Activated gamma-delta T cell treated with Interleukin-2 at 50 U/mL for 16 hours (primary cell): ENCODE measurements at regions not wholly inside any gene's neighbourhood (a gene's known extent, or its start where the extent isn't known, plus 50 kb on each side); places are given as distances from the start of the nearest gene placed in this dataset.
A peak's percentile ranks its signal among the peaks of the same experiment; 100 is the strongest.

ENCODE experiments used
- DNase-seq: peaks from one replicate; pipeline ENCODE4 v3.0.0-alpha.2; 2020

DNA sequence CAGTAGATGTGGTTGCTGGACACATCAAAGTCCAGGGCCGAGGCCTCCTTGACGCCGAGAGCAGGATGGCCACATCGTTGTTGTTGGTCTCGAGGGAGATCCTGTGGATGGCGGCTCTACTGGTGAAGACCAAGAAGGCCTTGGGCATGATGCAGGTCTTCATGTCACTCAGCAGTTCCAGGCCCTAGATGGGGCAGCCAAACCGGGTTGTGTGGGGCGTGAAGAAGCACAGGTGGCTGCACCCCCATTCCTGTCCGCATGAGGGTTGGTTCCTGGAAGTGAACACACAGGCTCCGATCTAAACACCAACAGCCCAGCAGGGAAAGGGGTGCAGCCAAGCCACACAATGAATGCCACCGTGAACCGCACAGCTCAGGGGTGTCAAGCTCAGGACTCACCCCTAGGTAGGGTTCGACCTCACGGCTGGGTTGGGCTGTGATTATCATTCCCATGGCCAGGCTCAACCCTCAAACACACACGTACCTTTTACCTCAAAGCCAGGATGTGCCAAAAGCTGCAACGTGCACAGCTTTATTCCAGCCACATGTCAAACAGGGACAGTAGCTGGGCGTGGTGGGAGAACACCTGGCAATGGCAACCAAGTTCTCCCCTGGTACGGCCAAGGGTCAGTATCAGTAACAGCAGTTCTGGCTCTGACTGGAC lies 132.3 kb downstream of the CRYBB2 start:
- DNase-seq, result no peak

DNA sequence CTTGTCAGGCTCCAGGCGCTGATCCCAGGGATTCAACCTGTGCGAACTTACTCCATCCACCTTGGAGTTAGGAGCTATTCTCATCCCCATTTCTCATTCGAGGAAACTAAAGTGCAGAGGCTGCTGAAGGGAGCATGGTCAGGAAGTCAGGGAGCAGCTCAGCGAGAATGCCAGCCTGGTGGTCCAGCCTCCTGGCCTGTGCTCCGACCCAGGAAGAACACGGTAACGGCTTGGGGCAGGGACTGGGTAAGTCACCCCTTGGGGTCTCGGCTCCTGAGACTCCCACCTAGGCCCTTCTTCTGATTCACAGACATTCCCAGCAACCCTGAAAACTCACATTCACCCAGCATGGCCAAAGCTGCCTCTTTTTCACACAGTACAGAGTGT lies 132.8 kb downstream of the CRYBB2 start:
- no peak for DNase-seq

DNA sequence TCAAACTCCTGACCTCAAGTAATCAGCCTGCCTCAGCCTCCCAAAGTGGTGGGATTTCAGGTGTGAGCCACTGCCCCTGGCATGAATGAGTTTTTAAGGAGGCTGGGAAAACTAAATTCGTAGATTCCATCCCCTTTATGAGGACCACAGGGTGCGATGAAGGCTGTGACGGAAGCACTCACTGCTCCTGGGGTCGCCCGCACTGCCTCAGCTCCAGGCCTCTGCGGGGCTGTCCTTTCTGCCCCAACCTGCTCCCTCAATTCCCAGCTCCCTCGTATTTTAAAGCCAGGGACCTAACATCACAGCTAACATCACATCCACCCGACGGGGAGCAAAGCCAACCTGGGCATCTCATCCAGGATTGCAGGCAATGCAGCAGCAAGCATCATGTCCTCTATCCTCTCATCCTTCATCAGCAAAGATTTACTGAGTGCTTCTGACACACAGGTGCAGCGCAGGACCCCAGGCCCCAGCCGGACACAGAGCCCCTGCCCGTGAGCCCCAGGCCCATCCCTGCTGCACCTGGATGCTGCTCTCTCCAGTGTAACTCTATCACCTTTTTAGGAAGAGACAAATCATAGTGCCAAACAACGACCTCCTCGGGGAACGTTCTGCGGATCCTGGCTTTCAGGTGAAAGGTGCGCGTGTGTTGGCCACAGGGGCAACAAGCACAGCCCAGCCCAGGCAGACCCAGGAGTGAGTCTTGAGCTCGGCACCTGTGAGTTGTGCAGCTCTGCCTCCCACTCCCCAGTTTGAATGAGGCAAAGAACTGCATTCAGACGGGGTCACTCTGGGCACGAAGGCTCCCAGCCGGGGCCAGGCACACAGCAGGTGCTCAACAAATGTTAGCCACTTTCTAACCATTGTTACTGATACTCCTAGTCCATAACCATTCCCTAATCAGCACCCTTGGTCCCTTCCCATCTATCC lies 134.3 kb downstream of the CRYBB2 start:
- no peak for DNase-seq

DNA sequence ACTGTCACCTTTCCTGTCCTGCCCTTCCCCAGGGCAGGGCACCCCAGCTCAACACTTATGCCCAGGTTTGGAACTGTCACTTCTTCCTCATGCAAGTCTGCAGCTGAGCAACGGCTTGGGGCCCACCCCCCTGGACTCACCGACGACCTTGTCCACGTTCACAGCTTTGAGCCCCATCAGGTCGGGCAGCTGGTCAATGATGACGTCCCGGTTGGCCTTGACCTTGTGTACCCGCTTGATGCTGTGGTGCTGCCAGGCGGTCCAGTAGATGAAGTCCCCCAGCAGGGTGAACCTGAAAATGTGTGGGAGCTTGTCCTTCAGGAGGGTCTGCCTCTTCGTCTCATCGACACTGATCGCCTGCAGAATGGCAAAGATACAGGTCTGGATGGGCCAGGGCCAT lies 135.0 kb downstream of the CRYBB2 start:
- DNase-seq, result no peak

DNA sequence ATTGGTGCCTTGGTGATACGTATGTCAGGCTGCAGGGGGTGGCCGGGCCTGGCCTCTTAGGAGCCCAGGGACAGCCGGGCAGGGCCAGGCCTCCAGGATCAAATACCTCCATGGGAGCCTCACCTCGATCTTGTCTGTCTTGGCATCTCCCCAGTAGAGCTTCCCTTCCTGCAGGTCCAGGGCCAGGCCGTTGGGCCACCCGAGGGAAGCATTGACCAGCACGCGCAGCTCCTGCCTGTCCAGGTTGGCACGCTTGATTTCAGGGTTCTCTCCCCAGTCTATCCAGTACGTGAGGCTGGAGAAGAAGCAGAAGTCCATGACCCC lies 137.7 kb downstream of the CRYBB2 start:
- DNase-seq, result no peak

DNA sequence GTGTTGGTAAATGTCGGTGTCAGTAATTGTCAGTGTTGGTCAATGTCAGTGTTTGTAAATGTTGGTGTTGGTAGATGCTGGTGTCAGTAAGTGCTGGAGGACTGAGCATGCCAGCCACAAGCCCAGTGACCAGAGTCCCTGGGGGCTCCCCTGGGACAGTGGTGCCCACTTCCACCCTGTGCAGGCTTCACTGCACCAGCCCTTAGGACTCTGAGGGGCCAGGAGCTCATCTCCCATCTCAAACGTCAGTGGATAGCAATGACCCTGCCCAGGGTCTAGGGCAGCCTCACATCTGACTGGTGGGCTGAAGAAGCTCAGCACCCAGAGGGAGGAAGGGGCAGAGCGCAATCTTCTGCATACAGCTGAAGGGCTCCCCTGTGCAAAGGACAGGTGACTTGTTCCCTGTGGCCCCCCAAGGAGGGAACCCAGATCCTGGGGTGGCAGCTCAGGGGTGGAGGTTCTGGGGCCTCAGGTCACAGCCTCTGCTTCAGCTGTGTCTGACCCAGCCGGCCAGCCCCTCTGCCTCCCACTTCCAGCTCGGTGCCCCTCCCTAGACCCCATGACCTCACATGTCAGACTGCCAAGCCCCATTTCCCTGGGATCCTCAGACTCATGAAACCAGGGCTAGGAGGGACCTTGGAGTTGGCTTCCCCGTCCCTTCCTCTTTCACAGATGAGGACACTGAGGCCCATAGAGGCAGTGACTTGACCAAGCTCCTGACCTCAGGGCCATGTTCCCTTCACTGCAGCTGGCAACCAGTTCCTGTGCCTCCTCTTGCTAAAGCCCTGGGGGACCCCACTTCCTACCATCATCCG lies 138.4 kb downstream of the CRYBB2 start:
- DNase-seq, result no peak

DNA sequence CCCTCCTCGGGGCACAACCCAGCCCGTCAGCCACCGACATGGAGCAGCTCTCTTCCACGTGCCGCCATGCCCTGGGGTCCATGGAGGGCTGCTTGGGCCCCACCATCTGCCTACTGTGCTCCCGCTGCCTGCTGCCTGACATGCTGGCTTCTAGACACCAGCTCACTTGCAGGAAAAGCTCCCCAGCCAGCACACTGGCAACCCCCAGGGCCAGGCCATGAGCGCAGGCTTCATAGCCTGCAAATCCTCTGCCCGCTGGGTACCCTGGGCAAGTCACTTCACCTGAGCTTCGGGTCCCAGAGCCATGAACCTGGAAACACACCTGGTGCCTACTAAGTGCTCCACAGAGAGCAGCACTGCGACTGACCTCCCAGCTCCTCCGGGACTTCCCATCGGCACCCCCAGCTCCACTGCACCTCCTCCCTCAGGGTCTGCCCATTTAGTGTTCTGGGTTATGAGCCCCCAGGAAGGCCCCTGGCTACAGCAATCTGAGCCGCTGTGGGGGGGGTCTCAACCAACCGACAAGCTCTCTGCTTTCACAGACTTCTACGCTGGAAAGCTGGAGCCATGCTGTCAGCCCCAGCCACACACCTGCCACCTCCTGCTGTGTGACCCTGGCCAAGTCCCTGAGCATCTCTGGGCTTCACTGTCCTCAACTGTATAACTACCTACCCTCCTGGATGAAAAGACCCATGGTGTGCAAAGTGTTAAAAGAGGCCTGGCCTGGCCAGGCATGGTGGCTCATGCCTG lies 139.2 kb downstream of the CRYBB2 start:
- DNase-seq, result no peak

DNA sequence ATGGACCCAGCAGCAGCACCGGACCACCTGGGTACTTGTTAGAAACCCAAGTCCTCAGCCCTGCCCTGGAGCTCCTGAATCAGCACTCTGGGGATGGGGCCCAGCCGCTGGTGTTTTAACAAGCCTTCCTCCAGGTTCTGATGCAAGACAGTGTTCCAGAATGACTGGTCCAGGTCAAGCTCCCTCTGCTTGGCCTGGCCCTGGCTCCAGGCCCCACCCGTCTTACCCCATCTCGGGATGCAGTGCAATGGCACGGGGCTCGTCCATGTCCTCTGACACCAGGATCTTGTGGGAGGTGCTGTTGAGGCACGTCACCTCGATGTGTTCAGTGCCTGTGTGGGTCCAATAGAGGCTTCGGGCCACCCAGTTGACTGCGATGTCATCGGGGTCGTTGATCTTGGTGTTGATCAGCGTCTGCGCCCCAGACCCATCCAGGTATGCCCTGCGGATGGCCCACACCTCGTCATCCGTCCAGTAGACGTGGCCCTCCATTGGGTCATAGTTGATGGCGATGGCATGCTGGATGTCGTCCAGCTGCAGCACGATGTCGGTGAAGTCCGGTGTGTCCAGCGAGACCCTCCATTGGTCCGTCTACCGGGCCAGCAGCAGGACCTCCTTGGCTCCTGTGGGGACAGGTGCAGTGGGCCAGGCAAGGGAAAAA lies 140.3 kb downstream of the CRYBB2 start:
- DNase-seq, result no peak

DNA sequence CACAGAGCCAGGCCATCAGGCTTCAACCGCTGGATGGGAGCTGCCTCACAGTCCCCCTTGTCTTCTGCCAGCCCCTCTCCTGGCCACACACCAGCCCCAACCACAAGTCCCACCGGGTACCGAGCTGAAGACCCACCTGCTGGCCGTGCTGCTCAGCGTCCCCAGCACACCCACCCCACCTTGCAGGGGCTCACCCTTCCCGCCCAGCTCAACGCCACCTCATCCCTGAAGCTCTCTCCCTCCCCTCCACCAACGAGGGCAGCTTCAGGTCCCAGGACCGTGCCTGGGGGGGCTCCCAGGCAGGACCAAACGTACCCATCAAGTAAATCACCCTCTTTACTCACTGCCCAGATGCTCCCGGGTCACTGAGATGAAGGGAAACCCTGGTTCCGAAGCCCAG lies 141.0 kb downstream of the CRYBB2 start:
- DNase-seq, result no peak

DNA sequence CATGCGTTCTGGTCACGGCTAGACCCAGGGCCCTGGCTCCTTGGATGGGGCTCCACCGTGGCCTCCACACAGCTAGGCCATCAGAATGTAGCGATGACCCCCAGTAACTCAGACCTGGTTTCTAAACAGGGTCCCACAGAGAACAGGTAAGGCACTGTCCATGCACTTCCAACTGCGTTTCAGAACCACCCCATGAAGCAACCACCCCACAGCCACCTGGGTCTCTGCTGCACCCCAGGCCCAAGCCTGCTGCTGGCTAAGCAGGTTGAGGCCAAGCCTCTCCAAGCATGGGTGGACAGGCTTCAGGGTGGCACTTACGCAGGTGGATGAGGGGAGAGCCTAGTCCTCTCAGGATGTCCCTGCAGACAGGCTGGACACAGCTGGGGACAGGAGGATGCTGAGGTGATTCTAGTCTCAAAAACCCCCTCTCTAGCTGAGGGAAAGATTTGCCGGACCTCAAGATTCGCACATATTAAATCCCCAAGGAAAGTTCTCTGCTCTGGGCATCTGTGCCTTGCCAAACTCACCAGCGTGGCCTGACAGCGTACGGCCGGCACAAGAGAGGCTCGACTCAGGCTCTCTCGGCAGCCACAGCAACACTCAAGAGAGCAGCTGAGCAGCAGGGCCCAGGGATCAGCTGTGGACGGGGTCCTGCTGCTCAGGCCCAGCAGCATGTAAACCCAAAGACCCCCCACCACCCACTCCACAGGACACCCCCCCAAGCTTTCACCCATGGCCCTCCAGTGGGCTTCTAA lies 141.6 kb downstream of the CRYBB2 start:
- DNase-seq, result no peak

DNA sequence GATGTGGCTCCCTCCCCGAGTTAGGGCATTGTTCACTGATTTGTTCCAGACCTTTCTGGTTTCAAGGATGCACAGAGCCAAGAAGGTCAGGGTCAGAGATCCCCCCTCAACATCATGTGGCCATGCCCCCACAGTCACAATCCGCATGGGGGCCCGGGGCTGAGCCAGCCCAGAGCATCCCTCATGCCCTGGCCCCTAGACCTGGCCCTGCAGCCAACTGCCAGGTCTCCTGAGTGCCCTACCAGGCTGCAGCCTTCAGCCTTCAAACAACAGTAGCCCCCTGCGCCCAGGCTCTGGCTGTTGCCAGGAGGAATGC lies 142.4 kb downstream of the CRYBB2 start:
- DNase-seq, result no peak

DNA sequence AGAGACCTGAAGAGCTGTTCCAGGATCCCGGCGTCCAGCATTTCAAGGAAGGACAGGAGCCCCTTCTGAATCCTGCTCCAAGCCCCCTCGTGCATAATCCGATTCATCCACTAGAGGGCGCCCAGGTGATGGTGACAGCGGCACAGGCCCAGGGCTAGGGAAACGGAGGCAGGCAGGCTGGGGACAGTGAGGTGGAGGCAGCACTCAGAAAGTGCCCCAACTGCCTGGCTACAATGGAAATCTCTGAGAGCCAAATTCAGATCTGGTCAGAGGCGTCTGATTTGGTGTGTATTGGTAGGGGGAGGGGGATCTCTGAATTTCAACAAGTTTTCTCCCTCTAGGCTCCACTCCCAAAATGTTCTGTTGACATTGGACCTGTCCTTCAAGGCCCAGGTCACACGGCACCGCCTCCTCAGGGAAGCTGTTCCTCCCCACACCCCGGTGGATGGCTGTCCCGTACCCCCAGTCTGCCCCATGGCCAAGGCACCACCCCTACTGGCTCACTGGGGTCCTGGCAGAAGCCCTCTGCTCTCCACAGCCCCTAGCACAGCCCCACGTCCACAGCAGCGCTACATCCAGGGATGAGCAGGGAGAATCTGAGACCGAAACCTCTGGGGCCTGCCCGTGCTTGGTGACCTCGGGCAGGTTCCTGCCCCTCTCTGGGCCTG lies 142.9 kb downstream of the CRYBB2 start:
- peak; percentile 65 for DNase-seq

DNA sequence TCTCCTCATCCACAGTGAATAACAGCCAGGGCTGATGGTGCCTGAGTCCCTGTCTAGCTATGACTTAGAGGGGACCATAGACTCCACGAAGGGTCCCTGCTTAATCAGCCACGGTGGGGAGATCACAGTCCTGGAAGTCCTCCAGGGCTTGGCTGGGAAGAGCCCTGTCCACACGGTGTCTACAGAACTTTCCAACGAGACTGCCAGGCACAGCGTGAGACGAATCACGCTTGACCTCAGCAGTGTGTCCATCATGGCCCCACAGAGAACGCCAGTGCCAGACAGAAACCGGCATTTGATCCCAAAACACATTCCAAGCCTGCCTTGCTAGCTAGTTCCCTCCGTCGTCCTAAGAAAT lies 143.4 kb downstream of the CRYBB2 start:
- DNase-seq, result no peak

DNA sequence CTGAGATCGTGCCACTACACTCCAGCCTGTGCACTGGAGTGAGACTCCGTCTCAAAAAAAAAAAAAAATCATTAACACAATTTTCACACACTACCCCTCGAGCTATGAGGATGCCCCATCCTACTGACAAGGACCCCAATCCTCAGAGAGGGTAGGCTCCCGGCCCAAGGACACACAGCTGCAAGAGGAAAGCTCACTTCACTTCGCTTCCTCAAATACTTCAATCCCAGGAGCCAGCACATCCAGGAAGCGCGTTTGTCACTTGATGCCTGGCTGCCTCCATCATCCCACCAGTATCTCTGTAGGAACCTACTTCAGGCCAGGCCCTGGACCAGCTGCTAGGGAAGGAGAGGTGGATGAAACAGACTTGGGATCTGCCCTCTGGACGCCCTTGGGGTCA lies 144.0 kb downstream of the CRYBB2 start:
- DNase-seq, result no peak

DNA sequence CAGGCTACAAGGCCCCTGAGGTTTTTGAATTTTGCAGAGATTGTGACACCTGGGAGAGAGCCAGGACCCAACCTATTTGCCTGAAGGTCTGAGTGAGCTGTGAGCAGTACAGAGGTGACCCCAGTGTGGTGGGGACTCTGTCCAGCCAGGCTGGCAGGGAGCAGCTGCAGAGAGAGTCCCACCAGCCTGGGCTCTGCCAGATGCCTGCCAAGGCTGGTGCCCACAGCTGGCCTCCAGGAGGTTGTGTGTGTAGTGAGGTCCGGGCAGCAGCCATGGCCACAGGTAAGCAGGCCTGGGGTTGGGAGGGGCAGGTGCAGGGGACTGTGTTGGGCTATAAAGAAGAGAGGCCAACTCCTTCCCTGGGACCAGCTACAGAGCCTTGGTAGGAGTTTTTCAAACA lies 144.8 kb downstream of the CRYBB2 start:
- no peak for DNase-seq

DNA sequence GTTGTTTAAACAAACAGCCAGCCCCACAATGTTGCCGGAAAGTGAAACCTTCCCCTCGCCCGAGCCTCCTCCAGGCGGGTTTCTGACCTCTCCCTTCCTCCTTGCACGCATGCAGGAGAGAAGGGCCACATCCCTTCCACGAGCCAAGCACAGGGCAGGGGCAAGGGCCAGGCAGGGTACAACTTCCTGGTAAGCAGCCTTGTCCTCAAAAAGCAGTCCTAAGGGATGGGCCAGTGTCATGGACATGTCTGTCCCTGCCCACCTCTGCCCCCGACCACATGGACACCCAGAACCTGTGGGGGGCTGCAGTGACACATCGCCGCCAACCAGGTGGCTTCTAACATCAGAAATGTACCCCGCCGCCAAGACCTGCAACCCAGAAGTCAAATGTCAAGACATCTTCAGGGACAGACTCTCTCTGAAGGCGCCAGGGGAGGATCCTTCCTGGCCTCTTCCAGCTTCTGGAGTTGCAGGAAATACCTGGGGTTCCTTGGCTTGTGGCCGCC lies 145.3 kb downstream of the CRYBB2 start:
- DNase-seq, result no peak

DNA sequence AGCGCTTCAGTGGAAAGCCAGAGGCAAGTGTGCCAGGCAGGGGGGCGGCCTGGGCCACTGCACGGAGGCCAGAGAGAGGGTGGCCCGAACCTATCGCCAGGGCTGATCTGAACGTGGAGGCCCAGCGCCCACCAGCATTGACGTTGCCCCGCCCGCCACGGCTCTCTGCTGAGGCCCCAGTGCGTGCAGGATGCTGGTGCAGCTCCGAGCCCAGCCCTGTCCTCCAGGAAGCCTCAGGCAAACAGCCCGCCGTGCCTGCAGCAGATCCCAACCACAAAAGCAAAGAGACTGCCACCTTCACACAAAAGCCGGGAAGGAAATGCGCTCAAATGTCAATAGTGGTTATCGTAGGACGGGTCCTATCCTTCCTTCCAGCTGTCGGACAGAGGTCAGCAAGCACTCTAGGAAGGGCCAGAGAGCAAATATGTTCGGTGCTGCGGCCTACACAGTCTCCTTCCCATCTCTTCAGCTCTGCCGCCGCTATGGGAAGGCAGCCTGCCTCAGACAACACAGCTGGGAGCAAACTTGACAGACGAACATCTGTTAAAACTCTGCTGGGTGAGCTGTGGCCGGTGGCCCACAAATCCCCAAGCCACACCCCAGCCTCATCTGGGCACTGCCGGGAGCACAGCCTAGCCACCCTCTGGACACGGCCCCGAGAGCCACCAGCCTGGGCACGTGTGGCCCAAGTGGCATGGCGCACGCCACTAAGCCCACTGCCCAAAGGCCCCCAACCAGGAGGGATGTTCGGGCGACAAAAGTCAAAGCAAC lies 146.2 kb downstream of the CRYBB2 start:
- DNase-seq, result no peak

DNA sequence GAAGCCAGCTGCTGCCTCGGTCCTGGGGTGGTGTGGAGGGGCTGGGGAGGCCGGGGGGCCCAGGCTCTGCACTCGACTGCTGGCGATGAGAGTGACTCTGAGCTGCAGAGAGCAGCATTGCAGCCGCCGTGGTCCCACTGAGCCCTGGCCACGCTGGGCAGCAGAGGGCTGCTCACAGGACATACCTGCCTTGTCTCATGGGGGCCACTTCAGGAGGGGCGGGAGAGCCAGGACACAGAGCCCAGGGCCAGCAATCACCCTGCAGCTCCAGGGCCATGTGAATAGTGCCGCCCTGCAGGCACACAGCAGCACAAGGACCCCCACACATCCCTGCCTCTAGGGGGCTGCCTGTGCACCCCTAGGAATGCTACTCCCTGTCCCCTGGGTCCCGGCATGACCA lies 147.0 kb downstream of the CRYBB2 start:
- DNase-seq, result no peak

DNA sequence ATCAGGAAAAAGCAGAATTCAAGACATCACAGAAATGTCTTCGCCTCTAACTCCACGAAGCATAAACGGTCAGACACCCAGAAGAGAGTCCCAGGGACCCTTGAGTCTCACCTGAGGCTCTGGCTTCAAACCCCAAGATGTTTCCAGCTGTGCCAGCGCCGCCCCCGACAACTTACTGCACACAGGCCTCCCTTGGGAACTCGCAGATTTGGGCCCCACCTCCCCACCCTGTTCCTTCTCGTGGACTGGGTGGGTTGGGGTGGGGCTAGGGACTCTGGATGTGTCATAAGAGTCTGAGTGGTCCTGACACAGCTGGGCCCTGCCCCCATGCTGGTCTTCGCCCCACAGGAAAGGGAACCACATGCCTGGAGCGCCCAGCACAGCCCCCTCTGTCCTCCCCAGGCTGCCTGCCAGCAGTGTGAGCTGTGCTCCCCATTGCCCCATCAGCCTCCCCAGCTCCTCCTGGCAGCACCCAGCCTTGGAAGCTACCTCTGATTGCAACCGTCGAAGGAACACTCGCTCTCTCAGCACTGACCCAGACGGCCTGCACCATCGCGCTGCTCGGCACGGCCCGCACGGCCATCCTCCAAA lies 147.5 kb downstream of the CRYBB2 start:
- no peak for DNase-seq

DNA sequence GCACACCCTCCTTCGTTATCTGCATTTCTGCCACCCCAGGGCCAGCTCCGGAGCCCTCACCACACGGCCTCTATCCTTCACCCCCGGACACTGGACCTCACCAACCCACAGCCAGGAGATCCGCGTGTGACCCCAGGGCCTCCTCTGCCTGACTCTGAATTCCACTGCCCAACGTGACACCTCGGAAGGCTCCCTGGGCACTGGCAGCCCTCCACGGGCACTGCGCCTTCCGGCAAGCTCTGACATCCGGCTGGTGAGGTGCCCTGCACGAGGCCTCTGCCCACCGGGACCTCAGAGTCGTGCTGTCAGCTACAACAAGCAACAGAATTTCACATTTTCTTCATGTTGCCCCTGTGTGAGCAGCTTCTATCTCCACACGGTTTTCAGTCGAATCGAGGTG lies 148.3 kb downstream of the CRYBB2 start:
- DNase-seq, result no peak
